ENCODE measurements at regions not wholly inside any gene's neighbourhood (a gene's known extent, or its start where the extent isn't known, plus 50 kb on each side); places are given as distances from the start of the nearest gene placed in this dataset.

DNA sequence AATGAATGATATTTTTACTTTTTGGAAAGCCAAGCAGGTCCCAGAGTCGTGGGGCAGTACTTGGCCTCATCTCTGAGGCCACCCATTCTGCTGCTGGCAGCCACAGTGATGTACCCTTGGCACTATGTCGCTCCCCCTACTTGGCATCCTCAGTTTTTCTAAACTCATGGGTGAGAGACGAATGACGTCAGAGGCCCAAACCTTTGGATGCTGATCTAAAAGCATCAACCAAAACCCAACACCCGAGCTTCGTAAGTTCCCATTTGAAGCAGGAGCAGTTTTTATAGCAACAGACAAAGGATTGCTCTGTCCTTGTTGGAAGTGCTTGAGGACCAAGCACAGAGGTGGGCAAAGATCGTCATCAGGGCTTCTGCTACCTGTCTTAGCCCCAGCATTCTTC is 212.9 kb downstream of the PAX1 start:
- Mint-ChIP-seq H3K27ac (ENCODE audit: unreplicated experiment) (no peak overlapping the region), H3K36me3 (ENCODE audit: insufficient read depth, unreplicated experiment) (no peaks in the 10 kb centered on the region), H3K4me1 (ENCODE audit: low read depth, unreplicated experiment) (no peaks in the 10 kb centered on the region), H3K27me3 (ENCODE audit: insufficient read depth, unreplicated experiment) (peaks cover 3% of the 10 kb centered on the region), H3K9me3 (ENCODE audit: unreplicated experiment) (peaks cover 9% of the 10 kb centered on the region), H3K4me3 (ENCODE audit: unreplicated experiment) (no peak overlapping the region)
- POLR2A ChIA-PET, result no interaction called here
- TF ChIP-seq, protein P1, sequence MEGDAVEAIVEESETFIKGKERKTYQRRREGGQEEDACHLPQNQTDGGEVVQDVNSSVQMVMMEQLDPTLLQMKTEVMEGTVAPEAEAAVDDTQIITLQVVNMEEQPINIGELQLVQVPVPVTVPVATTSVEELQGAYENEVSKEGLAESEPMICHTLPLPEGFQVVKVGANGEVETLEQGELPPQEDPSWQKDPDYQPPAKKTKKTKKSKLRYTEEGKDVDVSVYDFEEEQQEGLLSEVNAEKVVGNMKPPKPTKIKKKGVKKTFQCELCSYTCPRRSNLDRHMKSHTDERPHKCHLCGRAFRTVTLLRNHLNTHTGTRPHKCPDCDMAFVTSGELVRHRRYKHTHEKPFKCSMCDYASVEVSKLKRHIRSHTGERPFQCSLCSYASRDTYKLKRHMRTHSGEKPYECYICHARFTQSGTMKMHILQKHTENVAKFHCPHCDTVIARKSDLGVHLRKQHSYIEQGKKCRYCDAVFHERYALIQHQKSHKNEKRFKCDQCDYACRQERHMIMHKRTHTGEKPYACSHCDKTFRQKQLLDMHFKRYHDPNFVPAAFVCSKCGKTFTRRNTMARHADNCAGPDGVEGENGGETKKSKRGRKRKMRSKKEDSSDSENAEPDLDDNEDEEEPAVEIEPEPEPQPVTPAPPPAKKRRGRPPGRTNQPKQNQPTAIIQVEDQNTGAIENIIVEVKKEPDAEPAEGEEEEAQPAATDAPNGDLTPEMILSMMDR (IDR thresholded peaks at IDR 0.05; ENCODE audit: insufficient read depth in 1 of 2, low read depth in 1 of 2, low read length in 1 of 2, severe bottlenecking in 1 of 2, unreplicated experiment in 1 of 2), result no peak
- Histone ChIP-seq H3K36me3 (ENCODE audit: control insufficient read depth, insufficient read depth, low read length) (no peaks in the 10 kb centered on the region), H3K9me3 (no peaks in the 10 kb centered on the region), H3K4me3 (ENCODE audit: low read depth, low read length) (no peak overlapping the region), H3K27me3 (replicated peaks; ENCODE audit: control insufficient read depth, insufficient read depth, low read length) (no peaks in the 10 kb centered on the region), H3K4me1 (no peaks in the 10 kb centered on the region)
- DNase-seq, result no peak
- CTCF ChIA-PET, result no interaction called here
- intact Hi-C loops (cut with micrococcal nuclease; ENCODE audit: unreplicated experiment), result no loop called here
- BruUV-seq (replicated peaks), result no TSS peak

DNA sequence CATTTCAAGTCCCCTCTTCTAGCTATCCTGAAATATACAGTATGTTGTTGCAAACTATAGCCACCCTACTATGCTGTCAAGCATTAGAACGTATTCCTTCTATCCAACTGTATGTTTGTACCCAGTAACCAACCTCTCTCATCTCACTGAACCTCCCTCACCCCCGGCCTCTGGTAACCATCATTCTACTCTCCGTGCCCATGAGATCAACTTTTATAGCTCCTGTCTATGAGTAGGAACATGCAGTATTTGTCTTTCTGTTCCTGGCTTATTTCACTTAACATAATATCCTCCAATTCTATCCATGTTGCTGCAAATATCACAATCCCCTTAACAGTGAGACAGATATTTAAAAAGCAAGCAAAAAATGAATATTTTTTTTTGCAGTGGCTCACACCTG is 196.9 kb downstream of the PAX1 start:
- Histone ChIP-seq H3K9me3 (no peaks in the 10 kb centered on the region), H3K36me3 (ENCODE audit: control insufficient read depth, insufficient read depth, low read length) (no peaks in the 10 kb centered on the region), H3K4me3 (ENCODE audit: low read depth, low read length) (no peak overlapping the region), H3K27me3 (replicated peaks; ENCODE audit: control insufficient read depth, insufficient read depth, low read length) (peaks cover 1% of the 10 kb centered on the region; the same call in 1 of the 2 replicates), H3K4me1 (no peaks in the 10 kb centered on the region)
- Mint-ChIP-seq H3K27ac (ENCODE audit: unreplicated experiment) (no peak overlapping the region), H3K4me1 (ENCODE audit: low read depth, unreplicated experiment) (no peaks in the 10 kb centered on the region), H3K27me3 (ENCODE audit: insufficient read depth, unreplicated experiment) (peaks cover 5% of the 10 kb centered on the region), H3K4me3 (ENCODE audit: unreplicated experiment) (no peak overlapping the region), H3K36me3 (ENCODE audit: insufficient read depth, unreplicated experiment) (no peaks in the 10 kb centered on the region), H3K9me3 (ENCODE audit: unreplicated experiment) (no peaks in the 10 kb centered on the region)
- CTCF ChIA-PET, result no interaction called here
- BruUV-seq (replicated peaks), result no TSS peak
- TF ChIP-seq, protein P1 (IDR thresholded peaks at IDR 0.05; ENCODE audit: insufficient read depth in 1 of 2, low read depth in 1 of 2, low read length in 1 of 2, severe bottlenecking in 1 of 2, unreplicated experiment in 1 of 2), result no peak
- POLR2A ChIA-PET, result no interaction called here
- intact Hi-C loops (cut with micrococcal nuclease; ENCODE audit: unreplicated experiment), result no loop called here
- DNase-seq, result no peak

DNA sequence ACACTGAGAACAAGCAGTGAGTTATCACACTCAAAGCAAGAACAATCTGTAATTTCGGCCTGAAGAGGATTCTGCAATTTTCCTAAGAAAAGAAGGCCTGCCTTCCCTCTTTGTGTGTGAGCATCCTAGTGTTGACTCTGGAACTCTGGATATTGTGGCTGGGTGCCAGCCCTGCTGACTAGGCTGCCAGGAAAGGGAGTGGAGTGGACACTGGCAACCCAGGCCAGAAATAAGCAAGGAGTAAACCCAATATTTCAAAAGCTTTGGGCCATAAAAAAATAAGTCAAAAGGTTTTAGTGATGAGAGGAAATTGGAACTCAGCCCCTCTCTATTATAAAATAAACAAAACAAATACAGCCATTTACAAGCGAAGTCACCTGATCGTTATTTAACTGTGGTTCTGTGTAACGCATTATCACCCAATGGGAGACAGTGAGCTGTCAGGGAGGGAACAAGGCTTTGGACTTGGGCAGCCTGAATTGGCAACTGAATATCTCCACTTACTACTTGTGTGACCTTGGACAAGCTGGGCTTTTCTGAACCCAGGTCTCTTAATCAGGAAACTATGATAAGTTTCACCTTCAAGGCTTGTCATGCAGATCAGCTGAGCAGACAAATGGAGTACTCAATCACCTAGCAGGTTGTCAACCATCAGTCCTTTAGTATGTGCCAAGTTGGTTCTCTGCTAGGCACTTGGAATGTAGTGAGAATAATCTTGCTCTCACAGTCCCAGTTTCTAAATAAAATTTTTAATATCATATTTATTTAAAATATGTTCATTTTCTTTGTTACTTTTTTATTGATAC is 196.2 kb downstream of the PAX1 start:
- Mint-ChIP-seq H3K4me3 (ENCODE audit: unreplicated experiment) (no peak overlapping the region), H3K27ac (ENCODE audit: unreplicated experiment) (no peak overlapping the region), H3K36me3 (ENCODE audit: insufficient read depth, unreplicated experiment) (no peaks in the 10 kb centered on the region), H3K27me3 (ENCODE audit: insufficient read depth, unreplicated experiment) (peaks cover 5% of the 10 kb centered on the region), H3K4me1 (ENCODE audit: low read depth, unreplicated experiment) (no peaks in the 10 kb centered on the region), H3K9me3 (ENCODE audit: unreplicated experiment) (no peaks in the 10 kb centered on the region)
- no peaks in the 10 kb centered on the region for H3K4me1 ChIP-seq
- no peaks in the 10 kb centered on the region for H3K36me3 ChIP-seq (ENCODE audit: control insufficient read depth, insufficient read depth, low read length)
- H3K9me3 ChIP-seq, result no peaks in the 10 kb centered on the region
- BruUV-seq (replicated peaks), result no TSS peak
- TF ChIP-seq, protein P1 (IDR thresholded peaks at IDR 0.05; ENCODE audit: insufficient read depth in 1 of 2, low read depth in 1 of 2, low read length in 1 of 2, severe bottlenecking in 1 of 2, unreplicated experiment in 1 of 2), result no peak
- intact Hi-C loops (cut with micrococcal nuclease; ENCODE audit: unreplicated experiment), result no loop called here
- no peak for DNase-seq
- H3K27me3 ChIP-seq (replicated peaks; ENCODE audit: control insufficient read depth, insufficient read depth, low read length), result peaks cover 1% of the 10 kb centered on the region; the same call in 1 of the 2 replicates
- no peak overlapping the region for H3K4me3 ChIP-seq (ENCODE audit: low read depth, low read length)
- CTCF ChIA-PET, result no interaction called here
- POLR2A ChIA-PET, result no interaction called here

All from Caco-2 (cell line).